ENCODE measurements at regions not wholly inside any gene's neighbourhood (a gene's known extent, or its start where the extent isn't known, plus 50 kb on each side); places are given as distances from the start of the nearest gene placed in this dataset.

GRCh38 chr18:78566065-78566464, 413.6 kb upstream of the SALL3 start:
- DNase-seq (ENCODE audit: insufficient read length, low spot score) (no peak), FAIRE-seq (no peak)

GRCh38 chr18:78566720-78567119, 412.9 kb upstream of the SALL3 start:
- no peak for FAIRE-seq

GRCh38 chr18:78571063-78571785, 408.4 kb upstream of the SALL3 start:
- FAIRE-seq (no peak), DNase-seq (ENCODE audit: insufficient read length, low spot score) (no peak)

More at GRCh38 chr18:78566720-78567119, 412.9 kb upstream of the SALL3 start:
- no peak for DNase-seq (ENCODE audit: insufficient read length, low spot score)

- FAIRE-seq (no peak), DNase-seq (ENCODE audit: insufficient read length, low spot score) (no peak)
These were observed 407.7 kb upstream of the SALL3 start for GRCh38 chr18:78571831-78572347.

GRCh38 chr18:78573773-78574172, 405.8 kb upstream of the SALL3 start:
- DNase-seq (ENCODE audit: insufficient read length, low spot score) (no peak), FAIRE-seq (no peak)

- no peak for FAIRE-seq
- no peak for DNase-seq (ENCODE audit: insufficient read length, low spot score)
These were observed 402.7 kb upstream of the SALL3 start for GRCh38 chr18:78576967-78577366.

GRCh38 chr18:78579449-78579848, 400.2 kb upstream of the SALL3 start:
- DNase-seq (ENCODE audit: insufficient read length, low spot score), result no peak
- no peak for FAIRE-seq

- FAIRE-seq (no peak), DNase-seq (ENCODE audit: insufficient read length, low spot score) (no peak)
These were observed 399.6 kb upstream of the SALL3 start for GRCh38 chr18:78579854-78580577.

- FAIRE-seq (no peak), DNase-seq (ENCODE audit: insufficient read length, low spot score) (no peak)
These were observed 398.7 kb upstream of the SALL3 start for GRCh38 chr18:78580835-78581339.

GRCh38 chr18:78582181-78582709, 397.4 kb upstream of the SALL3 start:
- no peak for FAIRE-seq
- DNase-seq (ENCODE audit: insufficient read length, low spot score), result no peak

- FAIRE-seq, result no peak
- DNase-seq (ENCODE audit: insufficient read length, low spot score), result no peak
These were observed 396.5 kb upstream of the SALL3 start for GRCh38 chr18:78582898-78583738.

- DNase-seq (ENCODE audit: insufficient read length, low spot score) (no peak), FAIRE-seq (no peak)
These were observed 395.7 kb upstream of the SALL3 start for GRCh38 chr18:78583739-78584458.

- FAIRE-seq (no peak), DNase-seq (ENCODE audit: insufficient read length, low spot score) (no peak)
These were observed 395.1 kb upstream of the SALL3 start for GRCh38 chr18:78584459-78585022.

GRCh38 chr18:78586586-78586985, 393.0 kb upstream of the SALL3 start:
- DNase-seq (ENCODE audit: insufficient read length, low spot score), result no peak
- FAIRE-seq, result no peak

- FAIRE-seq, result no peak
- DNase-seq (ENCODE audit: insufficient read length, low spot score), result no peak
These were observed 392.5 kb upstream of the SALL3 start for GRCh38 chr18:78587096-78587495.

GRCh38 chr18:78587626-78588600, 391.7 kb upstream of the SALL3 start:
- no peak for DNase-seq (ENCODE audit: insufficient read length, low spot score)
- no peak for FAIRE-seq

GRCh38 chr18:78589916-78590437, 389.6 kb upstream of the SALL3 start:
- no peak for DNase-seq (ENCODE audit: insufficient read length, low spot score)
- no peak for FAIRE-seq

- no peak for FAIRE-seq
- no peak for DNase-seq (ENCODE audit: insufficient read length, low spot score)
These were observed 384.2 kb upstream of the SALL3 start for GRCh38 chr18:78595453-78595852.
